Gastrocnemius medialis (tissue), 4 donors: ENCODE measurements at regions not wholly inside any gene's neighbourhood (a gene's known extent, or its start where the extent isn't known, plus 50 kb on each side); places are given as distances from the start of the nearest gene placed in this dataset.

Source experiments
- POLR2A ChIP-seq, 2 donors: fragments of 450-650 bp; IDR thresholded peaks; one replicate each; pipeline ENCODE4 v1.6.1; 2017; ENCODE audit warnings: antibody characterized with exemption in 2 of 2, mild to moderate bottlenecking in 2 of 2, moderate library complexity in 2 of 2
- TF ChIP-seq, protein P1 (sequence below), 5 experiments: fragments of 450-650 bp in 3 of 5; fragments of 200-600 bp in 2 of 5; sonication (generic) in 2 of 5; IDR thresholded peaks in 4 of 5; conservative IDR thresholded peaks in 1 of 5; 1 replicate in 4 of 5; 2 replicates in 1 of 5; pipeline ENCODE4 v1.5.1; 2016 to 2019; ENCODE audit warnings: antibody characterized with exemption in 5 of 5, mild to moderate bottlenecking in 3 of 5, moderate library complexity in 3 of 5

GRCh38 chr18:64519201-64519600, 370.3 kb upstream of the LINC00305 start:
- TF ChIP-seq, protein P1, sequence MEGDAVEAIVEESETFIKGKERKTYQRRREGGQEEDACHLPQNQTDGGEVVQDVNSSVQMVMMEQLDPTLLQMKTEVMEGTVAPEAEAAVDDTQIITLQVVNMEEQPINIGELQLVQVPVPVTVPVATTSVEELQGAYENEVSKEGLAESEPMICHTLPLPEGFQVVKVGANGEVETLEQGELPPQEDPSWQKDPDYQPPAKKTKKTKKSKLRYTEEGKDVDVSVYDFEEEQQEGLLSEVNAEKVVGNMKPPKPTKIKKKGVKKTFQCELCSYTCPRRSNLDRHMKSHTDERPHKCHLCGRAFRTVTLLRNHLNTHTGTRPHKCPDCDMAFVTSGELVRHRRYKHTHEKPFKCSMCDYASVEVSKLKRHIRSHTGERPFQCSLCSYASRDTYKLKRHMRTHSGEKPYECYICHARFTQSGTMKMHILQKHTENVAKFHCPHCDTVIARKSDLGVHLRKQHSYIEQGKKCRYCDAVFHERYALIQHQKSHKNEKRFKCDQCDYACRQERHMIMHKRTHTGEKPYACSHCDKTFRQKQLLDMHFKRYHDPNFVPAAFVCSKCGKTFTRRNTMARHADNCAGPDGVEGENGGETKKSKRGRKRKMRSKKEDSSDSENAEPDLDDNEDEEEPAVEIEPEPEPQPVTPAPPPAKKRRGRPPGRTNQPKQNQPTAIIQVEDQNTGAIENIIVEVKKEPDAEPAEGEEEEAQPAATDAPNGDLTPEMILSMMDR (IDR thresholded peaks at IDR 0.05 in 4 of 5, conservative IDR thresholded peaks at IDR 0.05 in 1 of 5) = no peak
- TF ChIP-seq POLR2A (IDR thresholded peaks at IDR 0.05) = no peak
